GM13976 (cell line): ENCODE measurements at regions not wholly inside any gene's neighbourhood (a gene's known extent, or its start where the extent isn't known, plus 50 kb on each side); places are given as distances from the start of the nearest gene placed in this dataset.

Experiments
- DNase-seq: peaks from one replicate; pipeline ENCODE4 v3.0.0; 2012; ENCODE audit warnings: low spot score
- CTCF ChIP-seq: IDR thresholded peaks from 2 replicates; pipeline ENCODE4 v1.5.1; 2012; ENCODE audit warnings: borderline replicate concordance, mild to moderate bottlenecking; ENCODE audit not compliant: insufficient read depth; ENCODE audit errors: extremely low read depth, missing control alignments, control extremely low read depth
- in situ Hi-C: fragments of 300-500 bp; cut with MboI; formaldehyde crosslinking; loops from one replicate; pipeline ENCODE4 v1.12.0; 2022; ENCODE audit warnings: low sequenced_read_pairs, mixed read lengths, inconsistent platforms; ENCODE audit not compliant: unreplicated experiment

GRCh38 chr10:33534416-33534815, 199.9 kb upstream of the NRP1 start:
- no peak for DNase-seq
- no peak for TF ChIP-seq CTCF
- in situ Hi-C loops, result no loop called here

GRCh38 chr10:33533612-33534011, 199.1 kb upstream of the NRP1 start:
- no peak for DNase-seq
- TF ChIP-seq CTCF, result no peak
- in situ Hi-C loops, result no loop called here

- no peak for DNase-seq
- in situ Hi-C loops, result no loop called here
- no peak for TF ChIP-seq CTCF
Observed at GRCh38 chr10:33532901-33533300, 198.4 kb upstream of the NRP1 start.

- DNase-seq, result no peak
- no peak for TF ChIP-seq CTCF
- in situ Hi-C loops, result no loop called here
Observed at GRCh38 chr10:33529234-33529633, 194.8 kb upstream of the NRP1 start.

- DNase-seq, result no peak
- in situ Hi-C loops, result no loop called here
- TF ChIP-seq CTCF, result no peak
Observed at GRCh38 chr10:33524966-33525365, 190.5 kb upstream of the NRP1 start.

- no peak for DNase-seq
- in situ Hi-C loops, result no loop called here
Observed at GRCh38 chr10:33524041-33524440, 189.6 kb upstream of the NRP1 start.

More at GRCh38 chr10:33524041-33524440, 189.6 kb upstream of the NRP1 start:
- no peak for TF ChIP-seq CTCF
